GM20000 (cell line): ENCODE measurements at regions not wholly inside any gene's neighbourhood (a gene's known extent, or its start where the extent isn't known, plus 50 kb on each side); places are given as distances from the start of the nearest gene placed in this dataset.

ENCODE experiments used
- DNase-seq: peaks from one replicate; pipeline ENCODE4 v3.0.0; 2012; ENCODE audit warnings: low spot score
- TF ChIP-seq, protein P1 (sequence below): IDR thresholded peaks from 2 replicates; pipeline ENCODE4 v1.5.1; 2012; ENCODE audit warnings: mild to moderate bottlenecking, control low read depth; ENCODE audit errors: extremely low read depth, missing control alignments

DNA sequence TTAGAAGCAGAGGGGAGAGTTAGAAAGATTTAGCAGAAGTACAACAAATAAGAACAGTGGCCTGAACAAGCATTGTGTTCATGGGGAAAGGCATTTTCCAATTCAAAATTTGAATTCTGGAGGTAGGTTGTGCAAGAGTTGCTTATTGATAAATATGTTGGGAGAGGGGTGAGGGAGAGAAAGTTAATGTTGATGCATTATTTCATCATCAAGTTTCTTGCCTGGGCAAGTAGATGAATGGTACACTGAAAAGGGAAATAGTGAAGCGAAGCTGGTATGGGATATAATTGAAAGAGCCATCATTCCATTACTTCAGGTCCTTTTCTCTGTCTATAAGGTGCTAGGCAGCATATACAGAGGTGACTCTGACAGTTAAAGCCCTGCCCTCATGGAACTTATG lies 288.9 kb upstream of the GBE1 start:
- DNase-seq, result no peak
- TF ChIP-seq, protein P1, sequence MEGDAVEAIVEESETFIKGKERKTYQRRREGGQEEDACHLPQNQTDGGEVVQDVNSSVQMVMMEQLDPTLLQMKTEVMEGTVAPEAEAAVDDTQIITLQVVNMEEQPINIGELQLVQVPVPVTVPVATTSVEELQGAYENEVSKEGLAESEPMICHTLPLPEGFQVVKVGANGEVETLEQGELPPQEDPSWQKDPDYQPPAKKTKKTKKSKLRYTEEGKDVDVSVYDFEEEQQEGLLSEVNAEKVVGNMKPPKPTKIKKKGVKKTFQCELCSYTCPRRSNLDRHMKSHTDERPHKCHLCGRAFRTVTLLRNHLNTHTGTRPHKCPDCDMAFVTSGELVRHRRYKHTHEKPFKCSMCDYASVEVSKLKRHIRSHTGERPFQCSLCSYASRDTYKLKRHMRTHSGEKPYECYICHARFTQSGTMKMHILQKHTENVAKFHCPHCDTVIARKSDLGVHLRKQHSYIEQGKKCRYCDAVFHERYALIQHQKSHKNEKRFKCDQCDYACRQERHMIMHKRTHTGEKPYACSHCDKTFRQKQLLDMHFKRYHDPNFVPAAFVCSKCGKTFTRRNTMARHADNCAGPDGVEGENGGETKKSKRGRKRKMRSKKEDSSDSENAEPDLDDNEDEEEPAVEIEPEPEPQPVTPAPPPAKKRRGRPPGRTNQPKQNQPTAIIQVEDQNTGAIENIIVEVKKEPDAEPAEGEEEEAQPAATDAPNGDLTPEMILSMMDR, result no peak

DNA sequence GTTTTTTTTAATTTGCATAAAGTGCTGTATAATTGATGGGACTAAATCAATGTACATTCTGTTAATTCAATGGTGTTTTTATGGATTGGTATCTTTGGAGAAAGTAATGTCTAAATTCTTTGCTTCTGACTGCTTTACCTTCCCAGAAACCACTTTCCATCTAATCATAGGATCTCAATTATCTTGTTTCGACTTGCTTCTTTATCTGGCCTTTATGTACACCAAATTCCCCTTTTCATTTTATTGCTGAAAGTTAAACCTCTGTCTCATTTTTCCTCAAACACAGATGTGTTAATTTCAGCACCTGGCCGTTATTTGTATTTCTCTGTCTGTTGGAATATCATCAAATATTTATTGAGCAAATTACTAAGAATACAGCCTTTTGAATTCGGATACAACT lies 287.3 kb upstream of the GBE1 start:
- TF ChIP-seq, protein P1, result no peak
- no peak for DNase-seq

DNA sequence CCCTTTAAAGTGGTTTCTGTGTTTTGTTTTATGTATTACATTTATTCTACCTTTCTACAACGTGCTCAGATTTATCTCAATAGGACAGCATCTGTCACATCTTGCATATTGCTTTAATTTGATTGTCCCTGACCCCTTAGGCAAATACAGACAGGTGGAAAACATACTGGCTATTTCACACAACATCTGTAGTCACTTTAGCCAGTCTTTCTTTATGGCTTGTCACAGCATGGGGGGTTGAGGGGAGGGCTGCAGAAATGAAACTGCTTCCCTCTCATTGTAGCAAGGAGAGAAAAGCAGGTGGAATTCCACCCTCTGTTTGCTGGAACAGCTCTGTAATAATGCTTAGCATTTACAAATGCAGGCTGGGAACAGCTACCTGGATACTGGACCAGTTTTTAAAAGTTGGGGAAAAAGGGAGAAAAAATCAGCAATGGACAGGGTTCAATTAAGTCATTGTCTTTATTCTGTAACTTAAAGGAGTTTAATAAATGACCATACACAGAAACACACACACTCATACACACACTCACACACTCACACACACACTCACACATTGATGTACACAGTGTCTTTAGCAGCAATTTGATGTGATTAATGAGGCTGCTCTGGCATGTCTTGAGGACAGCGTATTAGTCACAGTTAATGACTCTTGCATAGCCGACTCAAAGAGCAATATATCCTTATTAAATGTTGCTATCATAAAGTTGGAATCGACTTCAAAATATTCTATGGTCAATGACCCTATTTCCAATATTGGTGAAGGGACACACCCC lies 283.7 kb upstream of the GBE1 start:
- TF ChIP-seq, protein P1, result no peak
- DNase-seq, result no peak

DNA sequence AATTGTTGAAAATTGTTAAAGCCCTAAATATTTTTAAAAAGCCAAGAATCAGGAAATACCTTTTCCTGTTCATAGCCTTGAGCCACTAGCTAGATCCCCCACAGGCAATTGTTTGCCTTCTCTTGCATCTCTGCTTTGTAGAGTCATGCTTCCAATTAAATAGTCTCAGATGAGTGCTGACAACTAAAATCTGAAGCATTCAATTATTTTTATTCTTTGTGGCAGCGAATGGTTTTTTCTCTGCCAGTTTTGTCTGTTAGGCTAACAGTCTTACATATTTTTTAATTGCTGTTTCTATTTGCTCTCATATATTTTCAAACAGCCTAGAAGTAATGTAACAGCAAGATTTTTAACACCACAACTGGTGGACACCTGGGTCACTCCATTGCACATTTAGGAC lies 277.1 kb upstream of the GBE1 start:
- DNase-seq, result no peak
- TF ChIP-seq, protein P1, result no peak

DNA sequence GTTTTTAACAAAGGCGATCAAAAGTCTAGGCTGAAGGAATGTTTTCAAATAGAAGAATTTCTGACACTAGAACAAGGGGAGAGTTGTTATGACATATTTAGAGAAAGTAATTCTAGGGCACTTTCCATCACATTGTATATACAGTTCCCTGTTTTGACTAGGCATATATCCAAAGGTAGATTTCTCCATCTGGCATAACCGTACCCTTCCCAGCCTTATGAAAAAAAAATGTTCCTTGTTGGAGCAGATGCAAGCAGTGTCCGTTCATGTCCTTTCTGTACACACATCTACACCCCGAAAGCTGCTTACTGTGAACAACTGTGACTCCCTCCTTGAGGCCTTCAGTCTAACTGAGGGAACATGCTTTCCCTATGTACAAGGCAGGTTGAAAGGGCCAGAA lies 271.7 kb upstream of the GBE1 start:
- no peak for DNase-seq
- TF ChIP-seq, protein P1, result no peak

DNA sequence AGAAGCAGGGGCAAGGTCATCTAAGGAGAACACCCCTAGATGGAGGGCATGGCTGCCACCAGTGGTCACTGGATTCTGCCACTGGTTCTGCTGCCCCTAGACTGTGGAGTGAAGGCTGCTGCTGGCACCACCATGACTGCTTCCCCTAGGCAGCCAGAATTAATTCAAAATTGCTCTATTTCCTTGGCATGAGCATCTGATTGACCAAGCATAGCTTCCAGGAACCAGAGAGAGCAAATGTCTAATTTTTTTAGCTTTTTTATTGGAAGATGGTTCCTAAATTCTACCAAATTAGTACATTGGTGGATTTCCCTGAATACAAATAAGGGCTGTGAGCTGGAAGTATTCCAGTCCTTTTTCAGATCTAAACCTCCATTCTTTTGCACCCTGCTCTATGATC lies 270.2 kb upstream of the GBE1 start:
- TF ChIP-seq, protein P1, result no peak
- DNase-seq, result no peak

DNA sequence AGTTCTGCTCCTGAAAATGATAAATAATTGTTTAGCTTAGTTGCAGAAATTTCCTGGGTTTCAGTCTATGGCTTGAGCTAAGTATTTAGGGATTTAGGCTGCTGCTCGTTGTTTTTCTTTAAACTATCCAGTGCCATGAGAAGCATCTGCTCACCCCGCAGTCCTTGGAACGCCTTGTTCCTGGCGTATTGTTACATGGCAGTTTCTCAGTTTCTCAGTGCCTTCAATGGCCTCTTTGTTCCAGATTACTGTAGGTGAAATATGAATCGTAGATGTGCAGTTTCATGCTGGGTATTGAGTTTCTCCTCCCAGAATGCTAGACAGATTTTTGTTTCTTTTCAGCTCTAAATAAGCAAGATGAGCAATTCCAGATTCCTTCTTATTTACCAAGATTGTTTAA lies 269.5 kb upstream of the GBE1 start:
- TF ChIP-seq, protein P1, result no peak
- DNase-seq, result no peak
